ENCODE measurements at regions not wholly inside any gene's neighbourhood (a gene's known extent, or its start where the extent isn't known, plus 50 kb on each side); places are given as distances from the start of the nearest gene placed in this dataset.

GRCh38 chr13:44198826-44199225 lies 174.8 kb upstream of the SERP2 start:
- TF ChIP-seq EZH2 (IDR thresholded peaks at IDR 0.05; ENCODE audit: insufficient read depth, poor library complexity, severe bottlenecking), result no peak
- no peak for TF ChIP-seq EZH2phosphoT487 (IDR thresholded peaks at IDR 0.05; ENCODE audit: insufficient read depth, low read depth)

Measured in GM23248 (cell line).